ENCODE measurements at regions not wholly inside any gene's neighbourhood (a gene's known extent, or its start where the extent isn't known, plus 50 kb on each side); places are given as distances from the start of the nearest gene placed in this dataset.
"Not testable (repeated sequence)": the region's sequence is repeated elsewhere in the genome, so short reads cannot be mapped to it uniquely, and the experiment has no call there.

GRCh38 chr12:131312793-131313545 lies 359.3 kb downstream of the ADGRD1 start:
- no peak for DNase-seq (ENCODE audit: low read depth in 2 of 2)

GRCh38 chr12:131313635-131314034 lies 359.9 kb downstream of the ADGRD1 start:
- DNase-seq (ENCODE audit: low read depth in 2 of 2) = no peak

- DNase-seq (ENCODE audit: low read depth in 2 of 2) = no peak
Observed at GRCh38 chr12:131314524-131315090, 360.9 kb downstream of the ADGRD1 start.

- DNase-seq (ENCODE audit: low read depth in 2 of 2) = no peak
Observed at GRCh38 chr12:131315601-131316000, 361.9 kb downstream of the ADGRD1 start.

- no peak for DNase-seq (ENCODE audit: low read depth in 2 of 2)
Observed at GRCh38 chr12:131316388-131316787, 362.7 kb downstream of the ADGRD1 start.

- no peak for DNase-seq (ENCODE audit: low read depth in 2 of 2)
Observed at GRCh38 chr12:131318045-131318685, 364.5 kb downstream of the ADGRD1 start.

GRCh38 chr12:131321988-131322387 lies 368.3 kb downstream of the ADGRD1 start:
- DNase-seq (ENCODE audit: low read depth in 2 of 2) = no peak

GRCh38 chr12:131322460-131322859 lies 368.8 kb downstream of the ADGRD1 start:
- not testable (repeated sequence) for DNase-seq (ENCODE audit: low read depth in 2 of 2)

- DNase-seq (ENCODE audit: low read depth in 2 of 2) = no peak
Observed at GRCh38 chr12:131323879-131324278, 370.2 kb downstream of the ADGRD1 start.

- DNase-seq (ENCODE audit: low read depth in 2 of 2) = no peak
Observed at GRCh38 chr12:131327521-131328488, 374.1 kb downstream of the ADGRD1 start.

GRCh38 chr12:131328861-131329845 lies 375.4 kb downstream of the ADGRD1 start:
- not testable (repeated sequence) for DNase-seq (ENCODE audit: low read depth in 2 of 2)

GRCh38 chr12:131330106-131330815 lies 376.6 kb downstream of the ADGRD1 start:
- DNase-seq (ENCODE audit: low read depth in 2 of 2) = no peak

- no peak for DNase-seq (ENCODE audit: low read depth in 2 of 2)
Observed at GRCh38 chr12:131331148-131331750, 377.5 kb downstream of the ADGRD1 start.

- DNase-seq (ENCODE audit: low read depth in 2 of 2) = no peak
Observed at GRCh38 chr12:131332224-131332623, 378.5 kb downstream of the ADGRD1 start.

GRCh38 chr12:131333136-131333535 lies 377.8 kb upstream of the SFSWAP start:
- no peak for DNase-seq (ENCODE audit: low read depth in 2 of 2)

- DNase-seq (ENCODE audit: low read depth in 2 of 2) = no peak
Observed at GRCh38 chr12:131333621-131334440, 377.1 kb upstream of the SFSWAP start.

- DNase-seq (ENCODE audit: low read depth in 2 of 2) = no peak
Observed at GRCh38 chr12:131334835-131335234, 376.1 kb upstream of the SFSWAP start.

GRCh38 chr12:131335456-131335855 lies 375.4 kb upstream of the SFSWAP start:
- no peak for DNase-seq (ENCODE audit: low read depth in 2 of 2)

GRCh38 chr12:131337861-131338260 lies 373.0 kb upstream of the SFSWAP start:
- not testable (repeated sequence) for DNase-seq (ENCODE audit: low read depth in 2 of 2)
